Forelimb muscle (tissue), 1 donor: ENCODE measurements at regions not wholly inside any gene's neighbourhood (a gene's known extent, or its start where the extent isn't known, plus 50 kb on each side); places are given as distances from the start of the nearest gene placed in this dataset.

Experiments
- DNase-seq: peaks from one replicate; pipeline ENCODE4 v3.0.0-alpha.2; 2013; ENCODE audit warnings: low read depth

DNA sequence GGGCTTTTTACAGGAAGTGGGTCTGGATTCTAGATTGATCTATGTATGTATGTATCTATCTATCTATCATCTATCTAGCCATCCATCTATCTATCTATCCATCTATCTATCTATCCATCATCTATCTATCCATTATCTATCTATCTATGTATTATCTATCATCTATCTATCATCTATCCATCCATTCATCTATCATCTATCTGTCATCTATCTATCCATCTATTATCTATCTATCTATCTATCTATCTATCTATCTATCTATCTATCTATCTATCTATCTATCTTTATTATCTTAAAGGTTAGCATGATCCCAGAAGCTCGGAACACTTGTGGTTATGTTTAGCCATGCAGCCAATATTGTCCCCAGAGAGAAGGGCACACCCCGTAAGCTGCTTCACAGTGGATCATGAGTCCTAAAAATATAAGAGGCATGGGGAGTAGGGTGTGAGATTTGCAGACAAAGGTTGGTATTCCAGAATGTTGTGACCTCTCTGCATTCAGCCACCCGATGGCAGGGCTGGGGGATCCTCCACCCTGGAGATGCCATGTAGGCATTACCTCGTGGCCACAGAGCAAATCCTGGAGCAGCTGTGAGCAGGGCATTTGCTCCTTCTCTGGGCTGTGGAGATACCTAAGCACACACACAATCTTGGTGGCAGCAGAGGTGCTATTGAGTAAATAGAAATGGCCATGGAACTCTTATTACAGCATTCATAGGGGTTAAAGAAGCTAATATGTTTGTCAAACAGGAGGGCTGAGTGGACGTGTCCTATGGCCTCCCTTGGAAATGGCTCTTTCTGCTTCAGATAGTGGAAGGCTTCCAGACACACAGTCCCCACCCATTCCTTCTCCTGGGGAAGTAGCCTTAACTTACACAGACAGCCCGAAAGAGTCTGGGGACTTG lies 310.0 kb upstream of the TSHZ3 start:
- no peak for DNase-seq

DNA sequence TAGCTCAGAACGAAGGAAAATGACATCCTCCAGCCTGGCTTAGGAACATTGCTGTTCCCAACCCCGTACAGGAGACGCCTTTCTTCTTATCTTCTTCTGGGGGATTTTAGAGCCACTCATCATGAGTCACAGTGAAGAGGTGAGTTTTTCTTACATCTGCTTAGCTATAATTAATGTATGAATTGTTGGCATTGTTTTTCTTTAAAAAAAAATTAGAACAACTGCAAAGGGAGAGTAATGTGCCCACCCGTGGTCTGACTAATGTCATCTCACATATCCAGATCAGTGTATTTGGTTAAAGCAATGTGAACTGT lies 310.6 kb upstream of the TSHZ3 start:
- no peak for DNase-seq

DNA sequence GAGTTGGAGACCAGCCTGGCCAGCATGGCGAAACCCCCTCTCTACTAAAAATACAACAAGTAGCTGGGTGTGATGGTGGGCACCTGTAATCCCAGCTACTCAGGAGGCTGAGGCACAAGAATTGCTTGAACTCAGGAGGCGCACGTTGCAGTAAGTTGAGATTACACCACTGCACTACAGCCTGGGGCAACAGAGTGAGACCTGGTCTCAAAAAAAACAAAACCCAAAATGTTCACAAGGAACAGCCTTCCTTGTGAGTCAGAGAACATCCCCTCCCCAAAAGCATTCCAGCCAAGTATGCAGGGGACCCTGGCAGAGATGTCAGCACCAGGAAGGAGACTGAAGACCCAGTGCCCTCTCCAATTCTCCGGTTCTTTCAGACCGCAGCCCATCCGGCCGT lies 314.9 kb upstream of the TSHZ3 start:
- DNase-seq: no peak

DNA sequence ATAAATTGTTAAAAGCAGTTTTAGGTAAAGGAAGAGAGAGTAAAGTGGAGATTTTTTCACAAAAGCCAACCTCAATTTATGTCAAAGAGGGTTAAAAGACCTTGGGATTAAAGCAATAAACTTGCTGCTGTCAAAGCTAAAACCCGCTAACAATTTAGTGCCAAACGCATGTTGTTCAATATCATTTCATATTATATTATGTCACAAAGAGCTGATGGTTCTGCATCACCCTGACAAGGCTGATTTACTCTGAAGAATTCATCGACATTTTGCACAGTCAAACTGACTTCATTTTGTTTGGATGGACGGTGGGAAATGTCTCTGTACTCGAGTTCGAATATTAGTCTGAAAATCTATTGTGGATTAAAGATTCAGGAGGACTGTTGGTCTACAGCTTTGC lies 315.8 kb upstream of the TSHZ3 start:
- DNase-seq: no peak

DNA sequence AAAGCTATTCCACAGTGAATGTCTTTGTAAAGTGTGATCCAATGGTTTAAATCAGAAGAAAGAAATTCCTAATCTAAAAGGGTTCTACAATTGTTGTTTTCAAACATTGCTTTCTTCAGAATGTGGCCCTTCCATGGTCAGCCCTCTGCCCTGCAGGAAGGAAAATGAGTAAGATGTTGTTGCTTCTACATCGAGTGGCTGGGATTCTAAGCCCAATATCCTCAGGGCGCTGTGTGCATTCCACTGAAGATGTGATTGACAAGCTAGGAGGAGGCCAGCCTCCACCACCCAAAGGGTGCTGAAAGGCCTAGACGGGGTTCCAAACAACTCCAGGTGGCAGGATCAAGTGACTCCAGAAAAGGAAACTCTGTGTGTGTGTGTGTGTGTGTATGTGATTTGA lies 316.9 kb upstream of the TSHZ3 start:
- DNase-seq: no peak

DNA sequence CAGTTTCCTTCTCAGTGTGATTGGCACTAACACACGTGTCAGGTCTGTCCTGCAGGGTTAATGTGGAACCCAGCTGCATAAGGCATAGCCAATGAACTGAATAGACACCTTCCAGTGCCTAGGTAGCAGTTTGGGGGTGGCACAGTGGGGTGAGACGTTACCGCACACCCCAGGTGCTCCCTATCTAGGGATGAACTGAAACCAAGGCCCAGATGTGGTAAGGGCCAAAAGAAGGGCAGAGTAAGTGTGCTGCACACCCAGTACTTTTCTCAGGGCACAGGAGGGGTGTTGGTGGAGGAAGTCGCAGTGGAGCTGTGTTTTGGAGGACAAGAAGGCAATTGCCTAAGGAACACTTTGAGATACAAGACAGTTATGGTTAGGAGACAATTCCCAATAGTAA lies 317.9 kb upstream of the TSHZ3 start:
- DNase-seq: no peak

DNA sequence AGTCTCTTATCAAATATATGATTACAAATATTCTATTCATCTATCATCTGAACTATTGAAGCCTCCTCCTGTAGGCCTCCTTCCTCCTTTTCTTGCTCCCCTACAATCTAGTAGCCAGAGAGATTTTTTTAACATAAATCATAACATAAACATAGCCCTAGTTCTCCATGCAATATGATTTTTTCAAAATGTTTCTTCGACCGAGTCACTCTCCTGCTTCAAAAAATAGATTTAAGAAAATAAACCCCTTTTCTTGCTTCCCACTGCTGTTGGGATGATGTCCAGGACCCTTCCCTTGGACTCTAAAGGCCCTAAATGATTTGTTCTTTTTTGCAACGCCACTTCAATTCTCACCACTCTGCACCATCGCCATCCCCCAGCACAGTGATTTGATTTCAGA lies 319.7 kb upstream of the TSHZ3 start:
- DNase-seq: no peak

DNA sequence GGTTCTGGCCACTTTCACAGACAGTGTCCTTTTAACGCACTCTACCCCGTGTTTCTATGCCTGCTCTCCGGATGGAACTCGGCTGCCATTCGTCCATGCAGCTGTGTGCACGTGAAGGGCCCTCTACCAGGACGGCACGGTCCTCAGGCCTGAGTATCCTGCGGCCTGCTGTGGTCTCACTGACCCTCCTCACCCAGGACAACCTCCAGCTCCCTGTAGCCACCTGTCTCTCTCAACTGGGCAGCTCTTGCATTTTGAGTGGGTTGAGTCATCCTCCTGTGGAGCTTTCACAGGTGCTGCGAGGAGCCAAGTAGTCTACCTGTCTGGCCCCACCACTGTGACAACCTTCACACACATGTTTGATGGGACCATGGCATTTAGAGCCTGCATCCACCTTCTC lies 321.7 kb upstream of the TSHZ3 start:
- no peak for DNase-seq

DNA sequence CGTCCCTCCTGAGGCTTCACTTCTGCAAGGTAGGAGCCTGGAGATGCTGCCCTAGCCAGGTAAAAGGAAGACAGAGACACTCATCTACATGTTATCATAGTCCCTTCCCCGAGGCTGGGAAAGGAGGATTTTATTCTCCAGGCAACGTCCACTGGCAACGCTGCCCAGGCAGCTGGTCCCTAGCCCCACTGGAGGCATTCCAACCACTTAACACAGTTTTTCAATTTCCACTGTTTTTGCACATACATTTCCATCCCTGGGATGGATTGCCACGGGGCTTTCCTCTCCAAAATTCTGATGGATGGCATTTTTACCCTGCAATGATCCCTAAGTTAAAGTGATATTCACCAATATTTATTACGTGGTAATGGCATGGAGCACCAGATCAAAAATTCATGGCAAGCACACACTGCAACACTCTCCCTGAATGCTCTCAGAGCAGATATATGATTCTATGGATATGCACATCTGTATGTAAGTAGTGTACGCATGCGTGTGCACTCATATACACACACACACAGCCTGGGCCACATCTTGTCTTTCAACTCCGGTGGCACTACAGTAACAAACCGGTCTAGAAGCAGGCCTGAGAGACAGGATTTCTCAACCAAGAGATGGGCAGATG lies 322.3 kb upstream of the TSHZ3 start:
- no peak for DNase-seq

DNA sequence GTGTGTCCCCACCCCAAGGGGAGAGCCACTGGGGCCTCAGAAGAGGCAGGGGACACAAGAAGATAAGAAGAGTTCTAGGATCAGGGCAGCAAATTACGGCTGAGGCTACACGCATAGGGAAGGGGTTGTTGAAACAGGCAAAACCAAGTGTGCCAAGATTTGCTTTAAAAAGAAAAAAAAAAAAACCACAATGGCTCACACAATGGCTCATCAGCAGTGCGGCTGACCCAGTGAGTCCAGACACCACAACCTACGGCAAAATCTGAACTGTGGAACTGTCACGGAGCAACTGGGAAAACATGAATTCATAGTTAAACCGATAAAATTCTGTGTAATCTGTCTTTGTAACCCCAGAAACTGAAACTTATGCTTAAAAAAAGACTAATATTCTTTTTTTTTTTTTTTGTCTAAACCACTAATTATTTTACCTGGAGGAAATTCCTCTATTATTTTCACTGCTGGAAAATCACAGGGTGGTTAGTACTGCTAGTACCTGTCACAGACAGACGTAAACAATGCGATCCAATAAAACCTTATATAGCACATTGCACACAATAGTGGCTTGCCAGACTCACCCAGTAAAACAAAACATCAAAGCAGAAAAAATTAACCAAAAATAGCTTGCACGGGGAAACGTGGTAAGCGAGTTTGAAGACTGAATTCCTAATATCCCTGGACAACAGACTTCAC lies 325.4 kb upstream of the TSHZ3 start:
- no peak for DNase-seq

DNA sequence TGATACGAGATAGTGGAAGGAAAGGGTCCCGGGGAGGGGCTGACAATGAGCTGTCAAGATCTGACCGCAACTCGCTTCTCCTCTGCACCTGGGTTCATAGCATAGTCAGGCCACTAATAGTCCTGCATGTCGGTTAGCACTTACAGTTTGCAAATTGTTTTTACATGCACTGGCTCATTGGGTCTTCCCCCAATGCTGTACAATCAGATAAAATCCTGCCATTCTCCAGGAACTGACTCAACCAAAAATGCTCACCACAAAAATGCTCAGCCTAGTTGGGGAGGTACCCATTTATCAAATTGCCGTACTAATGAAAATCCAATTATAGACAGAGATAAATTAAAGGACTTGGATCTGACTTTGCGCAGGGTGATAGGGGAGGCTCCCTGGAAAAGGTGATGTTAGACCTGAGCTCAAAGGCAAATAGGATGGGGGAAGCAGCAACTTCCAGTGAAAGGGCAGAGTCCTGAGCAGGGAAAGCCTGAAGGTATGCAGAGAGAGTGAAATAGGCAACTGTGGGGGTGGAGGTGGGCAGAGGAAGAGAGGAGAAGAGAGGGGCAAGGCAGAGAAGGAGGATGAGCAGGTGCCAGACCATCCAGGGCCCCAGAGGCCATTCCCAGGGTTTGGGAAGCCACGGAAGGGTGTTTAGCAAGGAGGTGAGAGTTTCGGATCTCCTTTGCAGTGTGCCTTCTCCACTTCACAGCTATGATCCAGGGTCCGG lies 326.1 kb upstream of the TSHZ3 start:
- no peak for DNase-seq

DNA sequence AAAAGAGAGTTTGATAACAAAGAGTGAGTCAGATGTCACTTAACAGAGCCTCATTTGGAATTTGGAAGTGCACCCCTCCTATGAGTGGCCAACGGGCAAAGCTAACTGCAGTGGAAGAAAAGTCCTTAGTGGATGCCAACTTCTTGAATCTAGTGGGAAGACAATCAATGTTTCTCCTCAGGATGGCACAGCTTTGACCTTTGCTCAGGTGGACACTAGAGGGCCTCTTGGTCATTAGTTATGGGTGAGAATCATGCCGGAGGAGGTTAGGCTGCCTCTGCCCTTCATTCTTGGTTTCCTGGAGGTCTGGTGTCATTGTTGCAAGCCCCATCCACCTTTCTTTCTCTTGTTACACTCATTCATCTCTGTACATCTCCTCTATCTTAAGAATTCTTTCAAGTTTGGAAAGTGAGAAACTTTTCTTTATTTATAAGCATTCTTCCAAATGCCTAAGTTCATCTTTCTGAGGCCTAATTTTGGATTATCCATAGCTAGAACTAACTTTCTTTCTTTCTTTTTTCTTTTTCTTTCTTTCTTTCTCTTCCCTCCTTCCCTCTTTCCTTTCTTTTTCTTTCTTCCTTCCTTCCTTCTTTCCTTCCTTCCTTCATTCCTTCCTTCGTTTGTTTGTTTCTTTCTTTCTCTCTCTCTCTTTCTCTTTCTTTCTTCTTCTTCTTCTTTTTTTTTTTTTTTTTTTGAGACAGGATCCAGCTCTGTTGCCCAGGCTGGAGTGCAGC lies 327.2 kb upstream of the TSHZ3 start:
- no peak for DNase-seq

DNA sequence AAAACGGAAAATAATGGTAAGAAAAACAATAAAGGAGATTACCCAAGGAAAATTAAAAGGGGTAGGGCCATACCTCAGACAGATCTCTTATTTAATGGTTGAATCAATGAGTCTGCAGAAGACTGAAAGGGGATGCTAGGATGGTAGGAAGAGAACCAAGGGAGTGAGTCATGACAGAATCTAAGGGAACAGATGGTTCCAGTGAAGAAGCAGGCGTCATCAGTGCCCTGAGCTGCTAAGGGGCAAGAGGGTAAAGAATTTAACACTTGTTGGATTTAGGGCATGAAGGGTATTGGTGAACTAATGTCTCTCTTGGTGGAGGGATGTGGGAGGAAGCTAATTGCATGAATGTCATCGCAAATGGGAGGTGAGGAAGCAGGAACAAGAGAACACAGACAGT lies 329.2 kb upstream of the TSHZ3 start:
- DNase-seq: no peak

DNA sequence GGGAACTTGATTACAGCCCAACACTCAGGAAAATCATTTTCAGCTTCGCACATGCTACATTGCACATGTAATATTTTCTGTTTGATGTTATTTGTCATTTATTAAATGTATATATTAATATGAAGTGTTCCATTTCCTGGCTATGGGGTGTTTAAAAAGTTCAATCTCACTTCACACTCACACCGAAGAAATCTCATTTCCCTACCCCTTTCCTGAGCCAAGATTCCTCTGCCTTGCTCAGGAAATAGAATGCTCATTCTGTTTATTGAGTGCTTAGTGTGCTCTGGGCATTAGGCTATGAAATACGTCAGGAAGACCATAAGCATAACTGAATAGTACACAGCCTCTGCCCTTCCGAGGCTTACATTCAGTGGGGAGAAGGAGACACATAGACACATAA lies 331.9 kb upstream of the TSHZ3 start:
- no peak for DNase-seq

DNA sequence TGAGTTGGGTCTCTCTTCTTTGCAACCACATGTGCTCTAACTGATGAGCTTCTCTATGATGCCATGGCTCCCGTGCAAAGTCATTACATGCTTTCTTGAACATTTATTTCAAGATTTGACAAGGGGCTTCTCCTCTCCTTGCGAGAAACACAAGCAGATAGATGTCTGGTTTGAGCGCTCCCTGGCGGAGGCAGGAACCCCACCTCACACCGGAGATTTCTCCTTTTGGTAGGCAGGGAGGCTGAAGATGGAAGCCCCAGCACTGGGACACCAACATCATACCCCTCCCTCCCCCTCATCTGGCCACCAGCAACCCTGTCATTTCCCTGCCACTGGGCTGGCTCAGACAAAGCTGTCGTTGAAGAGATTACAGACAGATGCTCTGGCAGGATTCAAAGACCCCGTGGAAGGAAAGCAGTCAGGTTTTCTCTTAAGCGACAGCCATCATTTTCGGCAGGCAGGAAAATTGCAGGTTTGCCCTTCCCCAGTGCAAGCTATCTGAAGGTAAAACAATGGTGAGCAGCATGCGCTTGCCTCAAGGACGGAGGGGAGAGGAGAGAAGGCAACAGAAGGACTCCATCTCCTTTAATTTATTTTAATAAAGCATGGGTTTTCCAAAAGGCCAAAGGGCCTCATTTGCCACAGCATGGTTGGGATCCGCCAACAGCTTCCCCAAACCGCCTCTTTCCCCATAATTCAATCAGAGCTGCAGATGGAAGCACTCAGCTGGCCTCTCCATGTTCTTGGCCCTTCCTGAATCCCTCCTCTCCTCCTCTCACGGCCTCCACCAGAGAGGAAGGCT lies 344.1 kb upstream of the TSHZ3 start:
- DNase-seq: no peak

DNA sequence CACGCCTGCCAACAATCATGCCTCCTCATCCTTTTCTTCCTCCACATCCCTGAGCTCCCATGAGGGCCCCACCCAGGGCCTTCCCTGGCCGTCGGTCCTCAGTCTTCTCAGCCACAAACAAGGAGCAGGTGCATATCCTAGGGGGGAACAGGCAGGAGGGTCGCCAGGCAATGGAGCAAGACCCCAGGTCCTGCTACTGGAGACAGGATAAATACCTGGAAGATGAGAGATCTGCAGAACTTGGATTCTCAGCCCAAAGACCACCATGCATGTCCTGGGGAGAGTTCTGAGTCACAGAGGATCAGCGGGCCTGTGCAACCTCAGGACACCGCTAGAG lies 344.7 kb upstream of the TSHZ3 start:
- DNase-seq: no peak

DNA sequence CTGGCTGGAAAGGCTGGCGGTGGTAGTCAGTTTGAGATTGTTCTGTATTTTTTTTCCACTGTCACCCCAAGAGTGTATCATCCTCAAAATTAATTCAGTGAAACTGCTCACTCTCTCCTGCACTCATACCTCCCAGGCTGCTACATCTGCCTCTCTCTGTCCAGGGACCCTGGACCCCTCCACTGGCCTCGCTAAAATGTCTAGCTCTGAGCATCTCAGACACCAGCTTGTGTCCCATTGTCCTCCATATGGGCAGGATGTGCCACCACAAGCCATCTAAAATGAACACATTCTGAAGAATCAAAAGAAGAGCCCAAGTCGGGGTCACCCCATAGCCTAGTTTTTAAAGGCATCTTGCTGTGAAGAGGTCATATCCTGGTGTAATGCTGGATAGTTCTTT lies 345.5 kb upstream of the TSHZ3 start:
- no peak for DNase-seq

DNA sequence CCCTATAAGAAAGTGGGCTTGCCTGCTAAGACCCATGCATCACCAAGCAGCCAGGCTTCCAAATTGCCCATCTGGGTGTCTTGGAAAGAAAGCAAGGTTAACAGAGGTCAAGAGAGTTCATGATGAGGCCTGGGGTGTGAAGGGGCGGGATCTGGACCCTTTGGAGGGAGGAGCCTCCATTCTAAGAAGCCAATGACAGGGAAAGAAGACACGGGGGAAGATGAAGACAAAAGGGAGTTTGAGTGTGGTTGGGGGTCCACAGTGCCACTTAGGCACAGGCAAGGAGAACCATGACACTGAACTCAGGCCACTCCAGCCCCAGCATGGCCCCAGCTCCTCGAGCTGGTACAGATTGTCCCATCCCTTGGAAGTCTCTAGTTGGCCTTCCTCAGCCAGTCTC lies 350.2 kb upstream of the TSHZ3 start:
- DNase-seq: no peak

DNA sequence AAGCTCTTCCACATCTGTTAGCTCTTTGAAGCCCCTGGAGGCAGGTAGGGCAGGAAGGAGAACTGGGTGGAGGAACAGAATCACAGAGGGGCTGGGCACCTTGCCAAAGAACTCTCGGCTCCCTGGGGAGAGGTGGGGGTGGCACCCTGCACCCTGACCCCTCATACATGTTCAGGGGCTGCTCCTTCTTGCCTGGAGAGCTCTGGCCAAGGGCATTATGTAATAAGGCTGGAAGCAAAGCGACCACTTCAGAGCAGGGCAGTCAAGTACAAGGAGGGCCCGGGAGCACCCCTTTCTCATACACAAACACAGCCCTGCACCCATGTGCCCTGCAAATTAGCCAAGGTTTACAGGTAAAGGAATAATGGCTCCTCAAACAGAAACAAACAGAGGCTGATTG lies 351.9 kb upstream of the TSHZ3 start:
- no peak for DNase-seq

DNA sequence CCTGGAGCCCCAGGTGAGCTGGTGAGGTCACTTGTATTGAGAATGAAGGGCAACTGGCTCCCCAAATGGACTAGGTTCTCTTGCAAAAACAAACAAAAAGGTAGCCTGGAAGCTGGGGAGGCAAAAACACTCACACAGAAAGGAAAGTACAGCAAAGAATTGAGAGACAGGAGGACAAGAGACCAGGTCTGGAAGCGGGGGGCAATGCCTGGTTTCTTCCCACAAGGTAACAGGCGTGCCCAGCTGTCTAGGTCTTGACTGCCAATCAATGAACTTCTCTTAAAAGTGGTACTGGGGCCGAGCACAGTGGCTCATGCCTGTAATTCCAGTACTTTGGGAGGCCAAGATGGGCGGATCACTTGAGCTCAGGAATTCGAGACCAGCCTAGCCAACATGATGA lies 356.4 kb upstream of the TSHZ3 start:
- no peak for DNase-seq

DNA sequence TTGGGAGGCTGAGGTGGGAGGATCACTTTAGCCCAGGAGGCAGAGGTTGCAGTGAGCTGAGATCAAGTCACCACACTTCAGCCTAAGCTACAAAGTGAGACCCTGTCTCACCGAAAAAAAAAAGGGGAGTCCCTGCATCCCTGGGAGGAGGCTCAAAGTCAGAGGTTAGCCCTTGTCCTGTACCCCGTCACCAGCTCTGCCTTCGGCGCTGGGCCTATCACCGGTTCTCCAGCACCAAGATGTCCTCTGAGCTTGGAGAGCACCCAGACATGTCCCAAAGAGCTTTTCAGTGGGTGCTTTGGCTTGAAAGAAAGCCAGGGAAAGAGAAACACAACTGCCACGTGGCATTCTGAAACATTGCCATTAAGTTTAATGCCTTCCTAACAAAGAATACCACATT lies 356.9 kb upstream of the TSHZ3 start:
- no peak for DNase-seq
